SHP77 (cell line): ENCODE measurements at regions not wholly inside any gene's neighbourhood (a gene's known extent, or its start where the extent isn't known, plus 50 kb on each side); places are given as distances from the start of the nearest gene placed in this dataset.
"Not testable (repeated sequence)": the region's sequence is repeated elsewhere in the genome, so short reads cannot be mapped to it uniquely, and the experiment has no call there.

ENCODE experiments used
- DNase-seq, 2 experiments: peaks; one replicate each; lab custom pipeline; 2025; lab: John Stamatoyannopoulos, UW

GRCh38 chr11:13169709-13170108, 107.9 kb upstream of the BMAL1 start:
- no peak for DNase-seq

GRCh38 chr11:13174090-13174489, 103.5 kb upstream of the BMAL1 start:
- DNase-seq = no peak

- no peak for DNase-seq
Observed at GRCh38 chr11:13183094-13183825, 94.3 kb upstream of the BMAL1 start.

- DNase-seq = no peak
Observed at GRCh38 chr11:13183826-13184196, 93.8 kb upstream of the BMAL1 start.

- no peak for DNase-seq
Observed at GRCh38 chr11:13184295-13184794, 93.2 kb upstream of the BMAL1 start.

- DNase-seq = no peak
Observed at GRCh38 chr11:13188179-13188578, 89.4 kb upstream of the BMAL1 start.

GRCh38 chr11:13189561-13190426, 87.8 kb upstream of the BMAL1 start:
- DNase-seq = no peak

GRCh38 chr11:13193613-13194012, 84.0 kb upstream of the BMAL1 start:
- no peak for DNase-seq

GRCh38 chr11:13197374-13197773, 80.2 kb upstream of the BMAL1 start:
- DNase-seq = not testable (repeated sequence)

- no peak for DNase-seq
Observed at GRCh38 chr11:13205486-13205885, 72.1 kb upstream of the BMAL1 start.

- no peak for DNase-seq
Observed at GRCh38 chr11:13206086-13206640, 71.4 kb upstream of the BMAL1 start.

- no peak for DNase-seq
Observed at GRCh38 chr11:13207270-13207664, 70.3 kb upstream of the BMAL1 start.

GRCh38 chr11:13207665-13208594, 69.7 kb upstream of the BMAL1 start:
- DNase-seq = no peak

- DNase-seq = no peak
Observed at GRCh38 chr11:13208921-13209320, 68.7 kb upstream of the BMAL1 start.

- DNase-seq = no peak
Observed at GRCh38 chr11:13209379-13209778, 68.2 kb upstream of the BMAL1 start.

GRCh38 chr11:13210424-13210823, 67.2 kb upstream of the BMAL1 start:
- DNase-seq = peak in 1 of 2 experiments; percentile 15

- DNase-seq = no peak
Observed at GRCh38 chr11:13214276-13214675, 63.3 kb upstream of the BMAL1 start.

- no peak for DNase-seq
Observed at GRCh38 chr11:13215149-13215548, 62.4 kb upstream of the BMAL1 start.

GRCh38 chr11:13216019-13216710, 61.4 kb upstream of the BMAL1 start:
- DNase-seq = no peak

GRCh38 chr11:13216711-13217075, 60.9 kb upstream of the BMAL1 start:
- no peak for DNase-seq

- not testable (repeated sequence) for DNase-seq
Observed at GRCh38 chr11:13218685-13219084, 58.9 kb upstream of the BMAL1 start.
